GM12864 (cell line): ENCODE measurements at regions not wholly inside any gene's neighbourhood (a gene's known extent, or its start where the extent isn't known, plus 50 kb on each side); places are given as distances from the start of the nearest gene placed in this dataset.

ENCODE experiments used
- DNase-seq: peaks from one replicate; pipeline ENCODE4 v3.0.0-alpha.2; 2011; ENCODE audit warnings: low read depth
- H3K4me3 ChIP-seq: 2 replicates; pipeline ENCODE4 v1.5.1; 2011; ENCODE audit warnings: mild to moderate bottlenecking, low read depth, low read length, control low read depth
- TF ChIP-seq, protein P1 (sequence below): IDR thresholded peaks from 2 replicates; pipeline ENCODE4 v1.5.1; 2011; ENCODE audit warnings: low read depth, mild to moderate bottlenecking, moderate library complexity, low read length, control low read depth, inconsistent platforms; ENCODE audit errors: missing control alignments

DNA sequence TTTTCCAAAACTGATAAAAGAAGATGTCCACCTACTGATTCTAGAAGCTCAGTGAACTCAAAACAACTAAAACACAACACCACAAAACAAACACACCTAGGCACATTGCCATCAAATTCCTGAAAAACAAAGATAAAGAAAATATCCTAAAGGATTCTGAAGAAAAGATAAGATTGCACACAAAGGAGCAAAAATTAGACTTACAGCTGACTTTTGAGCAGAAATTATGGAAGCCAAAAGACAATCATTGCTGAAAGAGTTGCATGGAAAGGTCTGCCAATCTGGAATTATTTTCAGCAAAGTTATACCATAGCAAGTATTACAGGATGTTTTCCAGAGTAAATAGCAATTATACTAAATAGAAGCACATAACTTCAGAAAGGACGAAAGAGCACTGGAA lies 128.2 kb upstream of the IRX2 start:
- no peak overlapping the region for H3K4me3 ChIP-seq
- DNase-seq: no peak
- TF ChIP-seq, protein P1, sequence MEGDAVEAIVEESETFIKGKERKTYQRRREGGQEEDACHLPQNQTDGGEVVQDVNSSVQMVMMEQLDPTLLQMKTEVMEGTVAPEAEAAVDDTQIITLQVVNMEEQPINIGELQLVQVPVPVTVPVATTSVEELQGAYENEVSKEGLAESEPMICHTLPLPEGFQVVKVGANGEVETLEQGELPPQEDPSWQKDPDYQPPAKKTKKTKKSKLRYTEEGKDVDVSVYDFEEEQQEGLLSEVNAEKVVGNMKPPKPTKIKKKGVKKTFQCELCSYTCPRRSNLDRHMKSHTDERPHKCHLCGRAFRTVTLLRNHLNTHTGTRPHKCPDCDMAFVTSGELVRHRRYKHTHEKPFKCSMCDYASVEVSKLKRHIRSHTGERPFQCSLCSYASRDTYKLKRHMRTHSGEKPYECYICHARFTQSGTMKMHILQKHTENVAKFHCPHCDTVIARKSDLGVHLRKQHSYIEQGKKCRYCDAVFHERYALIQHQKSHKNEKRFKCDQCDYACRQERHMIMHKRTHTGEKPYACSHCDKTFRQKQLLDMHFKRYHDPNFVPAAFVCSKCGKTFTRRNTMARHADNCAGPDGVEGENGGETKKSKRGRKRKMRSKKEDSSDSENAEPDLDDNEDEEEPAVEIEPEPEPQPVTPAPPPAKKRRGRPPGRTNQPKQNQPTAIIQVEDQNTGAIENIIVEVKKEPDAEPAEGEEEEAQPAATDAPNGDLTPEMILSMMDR: no peak

GRCh38 chr5:2877522-2877921 lies 126.0 kb upstream of the IRX2 start:
- no peak overlapping the region for H3K4me3 ChIP-seq
- no peak for DNase-seq
- TF ChIP-seq, protein P1: no peak

DNA sequence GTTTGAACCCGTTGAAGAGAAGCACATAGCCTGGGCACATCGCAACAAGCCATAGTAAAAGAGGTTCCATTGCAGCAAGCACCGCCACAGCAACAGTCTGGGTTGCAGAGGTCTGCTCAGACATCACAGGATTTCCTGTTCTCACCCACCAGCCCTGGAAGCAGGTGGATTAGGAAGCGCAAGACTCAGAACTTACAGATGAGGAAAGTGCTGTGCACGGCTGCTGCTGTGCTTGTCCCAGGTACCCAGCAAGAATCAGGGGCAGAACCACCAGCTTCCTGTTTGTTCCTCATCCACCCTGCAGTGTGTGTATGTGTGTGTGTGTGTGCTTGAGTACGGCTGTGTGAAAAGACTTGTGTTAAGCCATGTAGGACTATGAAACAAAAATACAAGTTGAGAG lies 124.7 kb upstream of the IRX2 start:
- TF ChIP-seq, protein P1: no peak
- H3K4me3 ChIP-seq: no peak overlapping the region
- no peak for DNase-seq

- TF ChIP-seq, protein P1: no peak
- no peak for DNase-seq
- no peak overlapping the region for H3K4me3 ChIP-seq
Observed at GRCh38 chr5:2874099-2874498, 122.6 kb upstream of the IRX2 start.

DNA sequence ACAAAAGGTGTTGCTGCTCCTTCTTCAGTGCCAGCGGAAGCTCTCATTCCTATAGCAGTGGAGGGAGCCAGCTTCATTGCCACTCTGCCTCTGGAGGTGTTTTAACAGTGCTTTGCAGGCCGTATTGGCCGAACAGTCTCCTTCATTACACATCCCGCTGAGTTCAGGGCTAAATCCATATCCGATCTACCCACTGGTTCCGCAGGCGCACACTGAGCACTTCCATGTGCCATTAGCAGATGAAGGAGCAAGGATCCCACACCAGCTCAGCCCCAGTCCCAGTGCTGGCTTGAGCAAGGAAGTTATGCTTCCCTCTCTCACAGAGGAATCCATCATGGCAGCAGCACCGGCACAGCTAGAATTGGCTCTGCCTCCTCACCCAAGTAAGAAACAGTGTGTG lies 121.2 kb upstream of the IRX2 start:
- TF ChIP-seq, protein P1: no peak
- no peak for DNase-seq
- no peak overlapping the region for H3K4me3 ChIP-seq

GRCh38 chr5:2871282-2871681 lies 119.8 kb upstream of the IRX2 start:
- no peak overlapping the region for H3K4me3 ChIP-seq
- TF ChIP-seq, protein P1: no peak
- no peak for DNase-seq

GRCh38 chr5:2869471-2869870 lies 118.0 kb upstream of the IRX2 start:
- no peak overlapping the region for H3K4me3 ChIP-seq
- TF ChIP-seq, protein P1: no peak
- no peak for DNase-seq
